B cell (primary cell): ENCODE measurements at regions not wholly inside any gene's neighbourhood (a gene's known extent, or its start where the extent isn't known, plus 50 kb on each side); places are given as distances from the start of the nearest gene placed in this dataset.

Experiments used
- CTCF ChIP-seq: fragments of 200-600 bp; IDR thresholded peaks from one replicate; pipeline ENCODE4 v1.8.0; 2022; ENCODE audit warnings: antibody characterized with exemption, mild to moderate bottlenecking
- EZH2 ChIP-seq: IDR thresholded peaks from 2 replicates; pipeline ENCODE4 v1.6.1; 2012; ENCODE audit warnings: borderline replicate concordance, low read depth, mild to moderate bottlenecking, moderate library complexity, low read length; ENCODE audit not compliant: insufficient read depth, poor library complexity, severe bottlenecking

- TF ChIP-seq CTCF (no peak), EZH2 (no peak)
These were observed 422.1 kb upstream of the SALL1 start for GRCh38 chr16:51573191-51573590.
